CD4-positive, alpha-beta T cell treated with Interleukin-15 for 1 hour (primary cell): ENCODE measurements at regions not wholly inside any gene's neighbourhood (a gene's known extent, or its start where the extent isn't known, plus 50 kb on each side); places are given as distances from the start of the nearest gene placed in this dataset.

Experiments used
- DNase-seq: peaks from one replicate; pipeline ENCODE4 v3.0.0-alpha.2; 2020

DNA sequence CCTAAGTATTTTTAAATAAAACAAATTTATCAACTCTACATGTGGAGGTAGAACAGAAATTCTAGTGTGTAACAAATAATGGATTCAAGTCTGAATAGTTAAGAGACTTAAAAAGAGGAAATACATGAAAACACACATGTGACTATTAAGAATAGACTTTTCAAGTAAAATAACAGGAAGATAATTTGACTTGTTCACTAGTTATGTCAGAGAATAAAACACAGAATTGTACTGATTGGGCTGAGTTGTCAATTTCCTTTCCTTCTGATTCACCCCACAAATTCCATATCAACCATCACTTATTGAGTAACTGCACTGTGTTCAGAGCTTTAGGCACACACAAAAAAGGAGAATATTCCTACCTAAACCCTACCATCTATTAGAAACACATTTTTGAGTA lies 557.2 kb downstream of the TUSC7 start:
- DNase-seq, result no peak

- DNase-seq, result no peak
Observed at GRCh38 chr3:117268318-117268717, 558.7 kb downstream of the TUSC7 start.

GRCh38 chr3:117272274-117272673 lies 562.7 kb downstream of the TUSC7 start:
- DNase-seq, result no peak

- no peak for DNase-seq
Observed at GRCh38 chr3:117272876-117273523, 563.4 kb downstream of the TUSC7 start.

DNA sequence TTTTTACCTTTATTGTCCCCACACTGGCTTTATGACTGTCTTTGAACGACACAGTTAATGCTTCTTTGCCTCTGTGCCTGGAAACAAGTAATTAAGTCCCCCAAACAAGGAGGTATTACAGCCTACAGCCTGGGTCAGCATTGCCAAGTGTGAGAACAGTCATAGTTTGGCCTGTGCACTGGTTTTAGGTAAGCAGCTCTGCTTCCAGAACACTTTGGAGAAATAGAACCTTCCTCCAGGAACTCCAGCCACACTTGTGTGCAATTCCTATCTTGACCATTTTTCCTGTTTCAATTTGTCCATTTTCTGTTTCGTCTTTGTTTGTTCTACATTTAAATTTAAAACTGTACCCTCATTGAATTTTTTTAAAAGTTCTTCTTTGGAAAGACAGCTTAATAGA lies 568.2 kb downstream of the TUSC7 start:
- DNase-seq, result no peak

DNA sequence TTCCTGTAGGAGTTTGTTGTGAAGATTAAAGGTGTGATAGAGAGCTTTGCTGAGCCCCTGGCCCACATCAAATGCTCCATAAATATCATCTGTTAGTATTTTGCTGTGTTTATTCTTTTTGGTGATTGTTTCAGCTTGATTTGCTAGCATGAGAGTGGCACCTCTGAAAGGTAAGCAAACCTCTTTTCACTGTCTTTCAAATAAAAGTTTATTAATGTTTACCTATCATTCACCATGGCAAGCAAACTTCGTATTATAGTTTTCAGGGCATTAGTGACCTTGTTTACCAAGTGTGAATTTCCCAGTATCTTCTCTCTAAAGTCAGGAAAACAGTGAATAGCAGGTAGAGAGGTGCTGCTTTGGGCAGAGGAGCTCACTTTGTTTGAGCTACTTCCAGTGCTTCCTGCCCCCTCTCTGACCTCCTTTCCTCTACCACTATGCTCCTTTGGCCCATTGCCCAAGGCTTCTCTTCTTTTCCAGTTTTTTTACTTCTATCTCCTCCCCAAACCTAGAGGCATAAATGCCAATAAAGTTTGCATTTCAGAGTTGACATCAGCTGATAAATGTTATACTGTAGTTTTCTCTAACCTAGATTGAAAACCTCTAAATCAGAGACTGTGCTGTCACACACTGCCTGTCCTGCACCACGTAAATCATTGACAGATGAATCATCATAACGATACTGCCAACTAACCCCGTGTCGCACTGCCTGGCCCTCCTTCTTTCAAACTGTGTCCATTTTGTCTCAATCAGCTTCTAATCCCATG lies 569.0 kb downstream of the TUSC7 start:
- no peak for DNase-seq

GRCh38 chr3:117281371-117281770 lies 571.8 kb downstream of the TUSC7 start:
- no peak for DNase-seq

GRCh38 chr3:117282566-117282965 lies 573.0 kb downstream of the TUSC7 start:
- no peak for DNase-seq

GRCh38 chr3:117285737-117286136 lies 576.2 kb downstream of the TUSC7 start:
- no peak for DNase-seq

DNA sequence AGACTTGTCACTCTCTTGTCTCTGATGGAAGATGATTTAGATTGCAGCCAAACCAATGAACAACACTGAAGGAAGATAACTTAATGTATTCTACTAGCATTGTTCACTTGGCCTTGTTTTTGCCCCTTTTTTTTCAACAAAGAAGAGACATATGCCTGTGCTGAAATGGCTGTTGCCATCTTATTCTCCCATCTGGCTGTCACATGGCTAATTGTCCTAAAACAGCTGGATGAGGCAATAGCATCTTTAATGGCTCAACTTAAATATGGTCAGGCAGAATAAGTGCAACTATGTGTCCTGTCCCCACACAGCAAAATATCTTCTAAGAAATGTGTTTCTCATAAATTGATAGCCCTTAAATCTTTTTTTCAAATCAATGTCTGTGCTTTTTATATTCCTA lies 576.9 kb downstream of the TUSC7 start:
- DNase-seq, result no peak

DNA sequence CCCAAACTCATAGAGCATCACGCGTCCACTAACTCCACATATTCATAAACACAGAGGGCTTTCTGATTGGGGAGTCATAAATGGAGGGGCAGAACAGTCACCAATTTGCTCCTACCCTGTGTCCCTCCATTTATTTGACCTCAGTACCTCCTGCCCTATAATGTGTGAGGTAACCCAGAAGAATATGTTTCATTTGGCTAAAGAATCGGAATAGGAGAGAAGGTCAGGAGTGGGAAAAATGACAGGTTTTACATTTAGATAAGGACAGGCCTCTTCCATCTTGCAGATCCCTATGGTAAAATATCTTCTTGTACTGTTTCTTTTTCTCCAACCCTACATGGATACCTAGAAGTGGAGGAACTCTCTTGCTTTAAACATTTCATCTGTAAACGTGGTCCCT lies 578.0 kb downstream of the TUSC7 start:
- DNase-seq, result no peak

DNA sequence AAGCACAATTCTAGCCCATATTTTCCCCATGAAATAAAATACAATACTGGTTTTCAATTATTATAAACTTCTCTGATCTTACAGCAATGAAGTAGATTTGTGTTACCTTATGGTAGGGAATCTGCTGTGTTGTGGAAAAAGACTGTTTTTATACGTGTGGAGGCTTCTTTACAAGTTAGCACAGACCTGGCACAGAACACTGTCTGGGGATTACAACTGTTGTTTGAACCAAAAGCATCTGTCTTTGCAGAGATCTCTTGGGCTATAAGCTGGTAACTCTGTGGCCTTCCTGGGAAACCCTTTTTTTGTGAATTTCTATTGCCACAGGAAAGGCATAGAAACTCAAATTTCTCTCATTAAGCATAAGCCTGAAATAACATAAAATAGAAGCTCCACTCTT lies 581.9 kb downstream of the TUSC7 start:
- no peak for DNase-seq

DNA sequence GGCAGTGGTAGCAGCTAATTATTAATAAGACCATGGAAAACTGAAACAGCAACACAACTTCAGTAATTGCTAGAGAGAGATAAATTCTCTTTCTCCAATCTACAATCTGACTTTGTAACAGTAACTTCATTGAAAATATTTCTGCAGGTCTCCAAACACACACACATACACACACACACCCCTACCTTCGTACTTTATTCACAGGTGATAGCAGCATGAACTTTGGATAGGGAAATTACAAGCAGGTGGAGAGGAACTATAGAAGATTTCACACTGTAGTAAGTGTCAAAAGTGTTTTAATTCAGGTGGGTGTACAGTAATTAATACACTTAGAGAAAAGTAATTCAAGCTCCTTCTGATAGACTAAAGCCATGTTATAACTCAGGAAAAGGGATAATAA lies 587.5 kb downstream of the TUSC7 start:
- no peak for DNase-seq

GRCh38 chr3:117297541-117297940 lies 588.0 kb downstream of the TUSC7 start:
- no peak for DNase-seq

DNA sequence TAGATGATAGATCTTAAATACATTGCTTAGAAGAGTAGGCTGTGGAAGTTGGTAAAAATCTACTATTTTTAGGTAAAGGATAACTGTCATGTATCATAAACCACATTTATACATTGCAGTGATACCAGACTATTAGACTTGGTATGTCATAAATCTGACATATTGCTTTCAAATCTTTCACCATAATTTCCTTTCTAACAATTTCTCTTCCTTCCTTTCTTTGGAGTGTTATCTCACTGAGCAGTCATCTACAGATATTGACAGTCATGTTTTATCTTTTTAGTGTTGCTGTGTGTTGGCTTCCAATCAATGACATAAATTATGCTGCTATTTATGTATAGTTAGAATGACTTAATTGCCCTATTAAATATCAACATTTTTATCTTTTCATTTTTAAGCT lies 588.7 kb downstream of the TUSC7 start:
- no peak for DNase-seq

DNA sequence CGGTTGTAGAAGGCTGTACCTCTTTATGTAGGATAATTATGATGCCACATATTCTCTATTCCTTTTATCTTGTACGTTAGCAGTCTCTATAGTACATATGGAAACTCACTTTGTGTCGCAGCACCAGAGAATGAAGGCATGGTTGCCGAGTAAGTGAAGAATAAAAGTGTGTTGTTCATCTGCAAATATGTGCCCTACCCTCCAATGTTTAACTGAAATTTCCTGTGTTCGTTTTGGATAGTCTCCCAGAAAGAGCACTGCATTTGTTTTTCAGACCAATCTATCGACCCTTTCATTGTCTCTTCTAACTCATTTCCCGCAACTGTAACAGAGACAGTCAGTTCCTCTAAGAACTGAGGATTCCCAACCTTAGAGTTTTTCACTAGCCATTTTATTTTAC lies 592.8 kb downstream of the TUSC7 start:
- DNase-seq, result no peak

- no peak for DNase-seq
Observed at GRCh38 chr3:117303443-117303842, 593.9 kb downstream of the TUSC7 start.

DNA sequence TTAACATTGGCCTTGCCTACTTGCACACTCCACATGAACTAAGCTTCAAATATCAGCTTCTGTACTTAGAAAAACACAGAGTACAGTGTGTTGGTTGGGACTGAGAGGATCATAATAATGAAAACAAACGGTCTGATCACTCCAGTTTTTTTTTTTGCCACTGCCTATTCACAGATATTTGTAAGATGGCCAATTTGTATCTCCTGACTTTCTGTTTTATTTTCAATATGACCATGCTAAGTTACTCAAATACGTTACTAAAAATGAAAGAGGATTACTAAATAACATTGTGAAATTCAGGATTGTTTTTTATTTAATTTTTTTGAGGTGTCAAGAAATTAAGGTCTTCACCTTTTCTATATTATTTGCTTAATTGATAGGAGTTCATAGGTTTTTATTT lies 595.1 kb downstream of the TUSC7 start:
- DNase-seq, result no peak

DNA sequence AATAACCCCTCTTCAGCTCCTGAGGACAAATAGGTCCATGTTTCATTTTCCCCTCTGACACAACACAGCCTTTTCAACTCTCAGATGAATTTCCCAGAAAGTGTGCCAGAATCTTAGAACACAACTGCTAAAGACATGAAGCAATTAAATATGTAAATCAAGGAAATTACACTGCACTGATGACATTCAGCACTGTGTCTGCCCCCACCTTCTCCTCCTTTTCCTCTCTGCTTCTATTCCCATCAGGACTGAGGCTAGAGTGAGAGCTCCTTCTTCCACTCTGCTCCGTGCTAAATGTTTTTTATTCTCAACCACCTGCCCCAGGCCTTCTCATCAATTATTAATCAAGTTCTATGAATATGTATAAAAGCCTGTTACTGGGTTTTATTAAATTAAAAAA lies 596.1 kb downstream of the TUSC7 start:
- DNase-seq, result no peak

GRCh38 chr3:117306299-117306698 lies 596.7 kb downstream of the TUSC7 start:
- no peak for DNase-seq

- no peak for DNase-seq
Observed at GRCh38 chr3:117308353-117308752, 598.8 kb downstream of the TUSC7 start.

- DNase-seq, result no peak
Observed at GRCh38 chr3:117308756-117309155, 599.2 kb downstream of the TUSC7 start.

DNA sequence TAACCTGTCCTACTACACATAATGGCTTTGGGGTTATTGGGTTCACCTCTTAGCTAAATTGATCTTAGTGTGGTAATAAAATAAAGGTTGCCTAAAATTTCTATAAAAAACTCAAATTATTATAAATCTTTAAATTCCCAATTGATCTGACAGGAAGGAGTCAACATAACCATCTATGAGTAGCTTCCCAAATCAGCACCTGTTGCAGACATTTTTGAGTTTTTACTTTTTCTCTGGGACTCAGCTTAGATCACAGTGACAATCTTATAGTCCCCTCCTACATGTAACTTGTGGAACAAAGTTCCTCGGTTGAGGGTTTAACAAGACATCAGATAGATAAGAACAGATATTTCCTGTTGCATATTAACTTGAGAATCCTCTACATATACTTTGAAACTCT lies 601.0 kb downstream of the TUSC7 start:
- DNase-seq, result no peak

DNA sequence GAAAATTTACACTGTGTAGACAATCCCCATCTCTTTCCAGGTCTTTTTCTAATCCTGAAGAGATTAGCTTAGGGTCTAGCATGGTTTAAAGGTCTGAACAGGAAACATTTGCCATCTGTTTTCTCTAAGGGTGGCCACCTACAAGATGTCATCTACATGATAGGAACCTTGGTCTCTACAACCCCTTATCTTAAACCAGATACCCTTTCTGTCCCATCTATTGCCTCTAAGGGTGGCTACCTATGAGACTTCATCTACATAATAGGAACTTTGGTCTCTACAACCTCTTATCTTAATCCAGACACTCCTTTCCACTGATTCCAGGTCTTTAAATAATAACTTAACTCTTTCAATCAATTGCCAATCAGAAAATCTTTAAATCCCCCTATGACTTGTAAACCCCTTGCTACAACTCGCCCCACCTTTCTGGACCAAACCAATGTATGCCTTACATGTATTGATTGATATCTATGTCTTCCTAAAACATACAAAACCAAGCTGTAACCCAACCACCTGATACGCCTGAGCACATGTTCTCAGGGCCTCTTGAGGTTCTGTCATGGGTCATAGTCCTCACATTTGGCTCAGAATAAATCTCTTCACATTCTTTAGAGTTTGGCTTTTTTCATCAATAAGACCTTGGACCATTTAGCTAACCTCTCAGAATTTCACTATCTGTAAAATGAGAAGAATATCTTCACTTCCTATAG lies 605.0 kb downstream of the TUSC7 start:
- DNase-seq, result no peak
